NCI-H2081 (cell line): ENCODE measurements at regions not wholly inside any gene's neighbourhood (a gene's known extent, or its start where the extent isn't known, plus 50 kb on each side); places are given as distances from the start of the nearest gene placed in this dataset.

Source experiments
- DNase-seq, 2 experiments: peaks; one replicate each; lab custom pipeline; 2025; lab: John Stamatoyannopoulos, UW

DNA sequence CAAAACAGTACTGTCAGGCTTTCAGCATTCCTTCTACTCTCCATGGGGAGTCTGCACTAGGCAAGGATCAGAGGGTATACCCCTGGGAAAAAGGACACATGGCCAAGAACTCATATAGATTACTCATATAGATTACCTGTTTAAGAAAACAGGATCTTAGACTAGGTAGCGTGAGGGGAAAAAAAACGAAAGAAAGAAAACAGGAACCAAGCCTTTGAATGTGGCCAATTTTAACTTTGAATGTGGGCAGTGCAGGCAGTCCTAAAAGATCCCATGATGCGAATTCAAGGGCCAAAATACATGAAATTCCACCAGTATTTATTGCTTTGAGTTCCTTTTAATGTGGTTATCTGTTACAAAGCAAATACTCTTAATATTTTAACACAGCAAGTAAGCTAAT lies 108.6 kb upstream of the TAC1 start:
- no peak for DNase-seq

DNA sequence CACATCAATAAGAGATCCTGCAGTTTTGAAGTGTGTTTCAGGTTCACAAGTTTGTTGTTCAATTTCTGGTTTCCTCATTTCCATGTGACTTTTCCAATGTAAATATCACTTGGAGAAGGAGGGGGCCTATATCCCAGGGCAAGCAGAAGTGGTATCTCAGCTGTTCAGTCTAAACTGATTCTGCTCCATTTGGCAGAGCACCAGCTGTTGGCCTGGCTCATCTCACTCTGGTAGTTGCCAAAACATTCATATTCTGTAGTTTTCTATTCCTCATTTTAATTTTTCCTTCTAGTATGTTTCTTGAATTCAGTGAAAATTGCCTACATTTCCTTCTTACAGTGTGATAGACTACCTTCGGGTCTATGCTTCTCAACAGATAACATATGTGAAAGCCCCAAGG lies 101.8 kb upstream of the TAC1 start:
- no peak for DNase-seq

DNA sequence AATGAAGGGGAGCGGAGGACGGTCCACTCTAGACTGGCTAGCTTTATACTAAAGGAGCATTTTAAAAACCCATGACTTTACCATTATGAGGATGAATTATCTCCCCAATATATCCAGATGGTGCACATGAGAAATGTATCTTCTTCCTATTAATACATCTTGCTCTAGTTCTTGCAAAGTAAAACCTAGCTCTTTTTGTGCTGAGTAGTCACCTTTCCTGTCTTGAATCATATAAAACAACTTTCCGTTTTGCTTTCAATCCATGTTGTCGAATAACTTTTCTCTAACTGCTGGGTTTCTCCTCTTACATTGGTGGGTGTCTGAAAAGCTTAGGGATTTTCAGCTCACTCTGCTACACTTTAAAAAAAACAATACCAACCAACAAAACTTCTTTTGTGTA lies 96.3 kb upstream of the TAC1 start:
- no peak for DNase-seq

DNA sequence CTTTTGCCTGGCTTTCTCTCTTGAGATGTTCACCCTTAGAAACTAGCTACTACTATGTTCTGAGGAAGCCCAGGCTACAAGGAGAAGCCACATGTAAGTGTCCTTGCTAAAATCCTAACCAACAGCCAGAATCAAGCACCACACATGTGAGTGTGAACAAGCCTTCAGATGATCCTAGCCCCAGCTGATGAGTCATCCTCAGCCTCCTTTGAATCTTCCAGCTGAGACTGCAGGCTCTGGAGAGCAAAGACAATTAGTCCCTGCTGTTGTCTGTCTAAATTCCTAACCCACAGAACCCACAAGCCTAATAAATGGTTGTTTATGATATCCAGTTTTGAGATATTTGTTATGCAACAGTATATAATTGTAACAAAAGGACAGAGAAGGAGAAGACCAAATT lies 92.8 kb upstream of the TAC1 start:
- DNase-seq = no peak

DNA sequence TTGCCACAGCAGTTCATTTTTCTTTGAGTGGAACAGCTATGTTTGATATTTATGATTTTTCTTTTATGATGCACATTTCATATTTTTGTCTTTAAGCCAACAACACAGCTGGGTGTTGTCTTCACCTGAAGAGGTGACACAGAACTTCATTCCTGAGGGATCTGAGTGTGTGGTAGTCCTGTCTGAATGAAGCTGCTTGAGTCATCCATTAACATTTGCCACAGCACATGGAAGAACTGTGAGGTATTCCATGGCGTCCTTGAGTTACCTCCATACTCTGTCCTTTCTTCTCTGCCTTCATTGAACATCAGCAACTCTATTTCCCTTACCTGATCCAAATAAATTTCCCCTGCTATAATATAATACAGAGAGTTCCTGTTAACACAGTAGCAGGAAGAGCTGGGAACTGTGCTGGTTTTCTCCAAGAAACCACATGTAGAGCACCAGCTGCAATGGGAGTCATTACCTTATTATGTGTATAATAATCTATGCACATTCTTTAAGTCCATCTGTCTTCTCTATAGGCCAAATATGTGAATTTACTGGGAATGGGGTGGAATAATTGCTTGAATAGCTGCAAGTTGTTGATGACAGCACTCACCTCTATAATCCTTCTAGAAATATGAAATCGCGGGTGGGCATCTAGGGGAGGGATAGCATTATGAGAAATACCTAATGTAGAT lies 72.4 kb upstream of the TAC1 start:
- no peak for DNase-seq

DNA sequence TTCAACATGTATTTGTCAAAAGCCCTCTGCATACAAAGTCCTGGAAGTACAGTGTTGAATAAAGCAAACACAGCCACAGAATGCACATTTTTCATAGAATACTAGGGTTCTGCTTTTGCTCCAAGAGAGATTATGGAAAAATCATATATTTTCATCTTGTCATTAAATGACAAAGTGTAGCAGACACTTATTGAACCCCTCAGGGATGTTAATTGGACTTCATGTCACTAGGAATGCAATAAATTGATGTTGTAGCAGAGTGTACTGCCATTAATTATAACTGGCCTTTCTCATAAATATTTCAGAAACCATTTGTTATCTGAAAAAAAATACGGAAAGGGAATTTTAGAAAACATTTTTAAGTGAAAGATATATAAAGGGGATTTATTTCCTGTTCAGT lies 64.5 kb upstream of the TAC1 start:
- no peak for DNase-seq

DNA sequence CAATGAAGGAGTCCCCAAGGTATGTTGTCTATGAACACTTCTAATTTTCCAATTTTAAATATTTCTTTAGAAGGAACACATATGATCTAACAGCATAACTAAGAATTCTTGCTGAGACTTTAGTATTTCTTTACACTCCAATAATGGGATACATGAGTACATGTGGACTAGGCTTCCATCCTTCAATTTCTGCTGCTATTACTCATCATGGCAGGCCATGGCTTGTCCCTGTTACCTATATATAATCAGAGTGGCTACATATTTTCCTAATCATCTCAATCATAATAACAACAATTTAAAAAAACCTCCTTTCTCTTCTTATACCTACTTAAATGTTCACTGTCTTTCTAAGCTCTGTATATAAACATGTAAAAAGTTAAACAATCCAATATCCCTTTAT lies 60.3 kb upstream of the TAC1 start:
- DNase-seq = no peak

DNA sequence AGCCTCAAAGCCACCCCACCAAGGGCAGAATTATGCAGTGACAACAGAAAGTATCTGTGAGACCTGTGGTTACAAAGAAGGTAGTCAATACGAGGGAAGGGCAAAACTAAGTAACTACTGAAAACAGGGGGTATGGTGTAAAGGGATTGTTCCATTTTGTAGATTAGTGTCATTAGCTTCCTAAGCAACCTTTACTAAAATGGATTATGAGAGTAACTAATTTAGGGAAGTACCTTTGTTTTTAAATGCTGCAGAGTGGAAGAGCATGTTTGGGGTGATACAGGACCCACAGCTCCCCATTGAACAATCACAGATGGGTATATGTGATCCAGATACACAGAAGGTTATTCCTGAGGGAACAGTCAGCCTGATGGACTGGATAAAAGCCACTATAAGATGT lies 51.3 kb upstream of the TAC1 start:
- DNase-seq = no peak
